Karpas-422 (cell line): ENCODE measurements at regions not wholly inside any gene's neighbourhood (a gene's known extent, or its start where the extent isn't known, plus 50 kb on each side); places are given as distances from the start of the nearest gene placed in this dataset.

Experiments used
- DNase-seq: peaks from one replicate; pipeline ENCODE4 v3.0.0-alpha.2; 2015
- H2AFZ ChIP-seq: fragments of 200-600 bp; sonication (generic); 2 replicates; pipeline ENCODE4 v1.6.1; 2014; ENCODE audit warnings: antibody characterized with exemption, low read length, mixed read lengths
- H3K27ac ChIP-seq: fragments of 200-600 bp; sonication (generic); 2 replicates; pipeline ENCODE4 v1.5.1; 2014; ENCODE audit warnings: mild to moderate bottlenecking, low read length, moderate library complexity
- H3K27me3 ChIP-seq: fragments of 200-600 bp; sonication (generic); 2 replicates; pipeline ENCODE4 v1.6.1; 2014; ENCODE audit warnings: low read length, mixed read lengths
- H3K36me3 ChIP-seq: fragments of 200-600 bp; sonication (generic); 2 replicates; pipeline ENCODE4 v1.6.1; 2014; ENCODE audit warnings: low read length, mixed read lengths; ENCODE audit not compliant: insufficient read depth
- H3K4me1 ChIP-seq: fragments of 200-600 bp; sonication (generic); 2 replicates; pipeline ENCODE4 v1.6.1; 2014; ENCODE audit warnings: mild to moderate bottlenecking, low read length, mixed read lengths
- H3K4me2 ChIP-seq: fragments of 200-600 bp; sonication (generic); 2 replicates; pipeline ENCODE4 v1.6.1; 2014; ENCODE audit warnings: low read length, low read depth, mild to moderate bottlenecking; ENCODE audit not compliant: poor library complexity, severe bottlenecking
- H3K4me3 ChIP-seq: fragments of 200-600 bp; sonication (generic); 2 replicates; pipeline ENCODE4 v1.5.1; 2014; ENCODE audit warnings: mild to moderate bottlenecking, antibody characterized with exemption, low read length, mixed read lengths
- H3K79me2 ChIP-seq: fragments of 200-600 bp; sonication (generic); 2 replicates; pipeline ENCODE4 v1.6.1; 2014; ENCODE audit warnings: mild to moderate bottlenecking, low read length, mixed read lengths
- H3K9ac ChIP-seq: fragments of 200-600 bp; sonication (generic); 2 replicates; pipeline ENCODE4 v1.6.0; 2014; ENCODE audit warnings: low read length
- H3K9me2 ChIP-seq: fragments of 200-600 bp; sonication (generic), shearing (Covaris generic); replicated peaks from 2 replicates; pipeline ENCODE4 v1.6.0; 2014; ENCODE audit warnings: mild to moderate bottlenecking, low read length, moderate library complexity; ENCODE audit not compliant: insufficient read depth
- H3K9me3 ChIP-seq: fragments of 300-700, 200-600 bp; sonication (generic); 2 replicates; pipeline ENCODE4 v1.6.1; 2014; ENCODE audit warnings: low read length, mixed read lengths
- H4K20me1 ChIP-seq: fragments of 200-600 bp; sonication (generic); 2 replicates; pipeline ENCODE4 v1.6.1; 2014; ENCODE audit warnings: mild to moderate bottlenecking, antibody characterized with exemption, low read length, low read depth; ENCODE audit not compliant: insufficient read depth

GRCh38 chr5:60136841-60137240, 243.3 kb upstream of the PDE4D start:
- no peaks in the 10 kb centered on the region for H3K36me3 ChIP-seq
- H3K27ac ChIP-seq: no peak overlapping the region
- no peaks in the 10 kb centered on the region for H3K9me2 ChIP-seq
- no peak overlapping the region for H2AFZ ChIP-seq
- no peak for DNase-seq
- H3K4me3 ChIP-seq: no peak overlapping the region
- H3K9me3 ChIP-seq: no peaks in the 10 kb centered on the region
- no peak overlapping the region for H3K4me2 ChIP-seq
- H3K27me3 ChIP-seq: no peaks in the 10 kb centered on the region
- H4K20me1 ChIP-seq: 0 out of 2 replicates have a peak, but pooled peaks cover 4% of the 10 kb centered on the region
- no peaks in the 10 kb centered on the region for H3K79me2 ChIP-seq
- H3K9ac ChIP-seq: no peak overlapping the region
- H3K4me1 ChIP-seq: no peaks in the 10 kb centered on the region

- Histone ChIP-seq H3K4me2 (no peak overlapping the region), H3K4me3 (no peak overlapping the region), H3K4me1 (no peaks in the 10 kb centered on the region), H3K9ac (no peak overlapping the region), H3K27me3 (no peaks in the 10 kb centered on the region), H3K9me3 (no peaks in the 10 kb centered on the region), H3K36me3 (no peaks in the 10 kb centered on the region), H4K20me1 (0 out of 2 replicates have a peak, but pooled peaks cover under 1% of the 10 kb centered on the region), H3K9me2 (no peaks in the 10 kb centered on the region), H2AFZ (no peak overlapping the region), H3K79me2 (no peaks in the 10 kb centered on the region), H3K27ac (no peak overlapping the region)
- no peak for DNase-seq
These were observed 238.0 kb upstream of the PDE4D start for GRCh38 chr5:60131504-60131903.

DNA sequence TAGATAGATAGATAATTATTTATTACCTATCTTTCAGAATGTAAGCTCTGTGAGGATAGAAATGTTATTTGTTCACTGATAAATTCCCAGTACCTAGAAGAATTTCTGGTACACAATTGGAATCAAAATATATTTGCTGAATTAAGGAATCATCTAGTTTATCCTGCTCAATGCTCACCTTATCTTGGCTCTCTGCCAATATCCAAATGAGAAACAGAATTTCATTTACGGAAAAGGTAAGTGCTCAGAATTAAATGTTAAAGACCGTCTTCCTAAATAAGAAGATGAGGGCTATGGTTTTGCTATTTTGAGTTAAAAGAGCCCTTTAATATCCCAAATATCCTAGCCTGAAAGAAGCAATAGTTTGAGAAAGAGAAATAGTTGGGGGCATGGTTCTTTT, 232.1 kb upstream of the PDE4D start:
- Histone ChIP-seq H3K79me2 (no peaks in the 10 kb centered on the region), H4K20me1 (0 out of 2 replicates have a peak, but pooled peaks cover 3% of the 10 kb centered on the region), H3K36me3 (no peaks in the 10 kb centered on the region), H3K4me3 (no peak overlapping the region), H3K9me3 (no peaks in the 10 kb centered on the region), H3K9me2 (no peaks in the 10 kb centered on the region), H3K27me3 (no peaks in the 10 kb centered on the region), H3K4me2 (no peak overlapping the region), H3K27ac (no peak overlapping the region), H2AFZ (no peak overlapping the region), H3K9ac (no peak overlapping the region), H3K4me1 (no peaks in the 10 kb centered on the region)
- no peak for DNase-seq

GRCh38 chr5:60102961-60103693, 209.6 kb upstream of the PDE4D start:
- Histone ChIP-seq H3K9me3 (no peaks in the 10 kb centered on the region), H3K27ac (no peak overlapping the region)

DNA sequence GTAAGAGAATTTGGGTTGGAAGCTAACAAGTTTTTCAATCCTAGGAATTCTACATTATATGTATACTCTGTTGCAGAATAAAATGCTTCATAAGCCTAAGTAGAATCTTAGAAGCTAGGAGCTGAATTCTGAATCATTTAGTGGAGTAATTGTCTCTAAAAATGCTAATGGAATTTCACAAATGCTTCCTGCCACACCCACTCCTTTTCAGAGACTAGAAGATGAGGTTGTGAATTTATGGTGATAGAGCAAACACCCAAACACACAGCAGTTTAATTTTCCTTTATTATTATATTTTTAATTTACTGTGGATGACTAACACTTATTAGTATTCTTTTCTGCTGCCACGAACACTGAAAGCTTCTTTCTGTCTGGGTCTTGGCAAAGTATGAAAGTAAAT, 208.0 kb upstream of the PDE4D start:
- Histone ChIP-seq H3K79me2 (no peaks in the 10 kb centered on the region), H3K9me3 (no peaks in the 10 kb centered on the region), H2AFZ (no peak overlapping the region), H3K27ac (no peak overlapping the region), H3K4me2 (no peak overlapping the region), H3K4me1 (no peaks in the 10 kb centered on the region), H3K27me3 (no peaks in the 10 kb centered on the region), H3K9ac (no peak overlapping the region), H3K4me3 (no peak overlapping the region), H4K20me1 (0 out of 2 replicates have a peak, but pooled peaks cover 6% of the 10 kb centered on the region), H3K36me3 (no peaks in the 10 kb centered on the region), H3K9me2 (no peaks in the 10 kb centered on the region)
- no peak for DNase-seq

More at GRCh38 chr5:60102961-60103693, 209.6 kb upstream of the PDE4D start:
- Histone ChIP-seq H3K4me2 (no peak overlapping the region), H3K4me1 (no peaks in the 10 kb centered on the region), H3K36me3 (no peaks in the 10 kb centered on the region), H3K9ac (no peak overlapping the region), H3K27me3 (no peaks in the 10 kb centered on the region), H3K4me3 (no peak overlapping the region), H4K20me1 (0 out of 2 replicates have a peak, but pooled peaks cover 6% of the 10 kb centered on the region), H2AFZ (no peak overlapping the region), H3K9me2 (no peaks in the 10 kb centered on the region), H3K79me2 (no peaks in the 10 kb centered on the region)
- no peak for DNase-seq

- Histone ChIP-seq H3K4me3 (no peak overlapping the region), H3K79me2 (no peaks in the 10 kb centered on the region), H3K4me1 (no peaks in the 10 kb centered on the region), H3K9me2 (no peaks in the 10 kb centered on the region), H3K9ac (no peak overlapping the region), H3K27me3 (no peaks in the 10 kb centered on the region), H3K4me2 (no peak overlapping the region), H3K36me3 (no peaks in the 10 kb centered on the region), H3K9me3 (no peaks in the 10 kb centered on the region), H4K20me1 (0 out of 2 replicates have a peak, but pooled peaks cover 4% of the 10 kb centered on the region), H2AFZ (no peak overlapping the region), H3K27ac (no peak overlapping the region)
- DNase-seq: no peak
These were observed 199.3 kb upstream of the PDE4D start for GRCh38 chr5:60092671-60093422.

GRCh38 chr5:60086583-60086982, 193.1 kb upstream of the PDE4D start:
- peaks cover 6% of the 10 kb centered on the region for H3K9me3 ChIP-seq
- no peaks in the 10 kb centered on the region for H3K27me3 ChIP-seq
- H3K9ac ChIP-seq: no peak overlapping the region
- H3K79me2 ChIP-seq: no peaks in the 10 kb centered on the region
- H3K9me2 ChIP-seq: no peaks in the 10 kb centered on the region; the same call in 1 of the 2 replicates
- H3K4me2 ChIP-seq: no peak overlapping the region
- no peak overlapping the region for H3K27ac ChIP-seq
- H2AFZ ChIP-seq: no peak overlapping the region
- H3K4me1 ChIP-seq: no peaks in the 10 kb centered on the region
- no peak overlapping the region for H3K4me3 ChIP-seq
- no peaks in the 10 kb centered on the region for H3K36me3 ChIP-seq
- DNase-seq: no peak
- 0 out of 2 replicates have a peak, but pooled peaks cover 4% of the 10 kb centered on the region for H4K20me1 ChIP-seq

GRCh38 chr5:60084226-60084625, 190.7 kb upstream of the PDE4D start:
- no peak overlapping the region for H3K4me3 ChIP-seq
- H4K20me1 ChIP-seq: no peaks in the 10 kb centered on the region
- H3K4me1 ChIP-seq: no peaks in the 10 kb centered on the region
- H3K27ac ChIP-seq: no peak overlapping the region
- no peaks in the 10 kb centered on the region for H3K36me3 ChIP-seq
- no peaks in the 10 kb centered on the region for H3K79me2 ChIP-seq
- no peak overlapping the region for H3K4me2 ChIP-seq
- no peaks in the 10 kb centered on the region for H3K27me3 ChIP-seq
- no peak overlapping the region for H2AFZ ChIP-seq
- H3K9me3 ChIP-seq: peaks cover 6% of the 10 kb centered on the region
- no peaks in the 10 kb centered on the region; the same call in 1 of the 2 replicates for H3K9me2 ChIP-seq
- no peak for DNase-seq
- H3K9ac ChIP-seq: no peak overlapping the region
